ENCODE measurements at regions not wholly inside any gene's neighbourhood (a gene's known extent, or its start where the extent isn't known, plus 50 kb on each side); places are given as distances from the start of the nearest gene placed in this dataset.
A peak's percentile ranks its signal among the peaks of the same experiment; 100 is the strongest.

GRCh38 chr17:5785867-5786509, 201.7 kb upstream of the NLRP1 start:
- Histone ChIP-seq H4K20me1 (ENCODE audit: control insufficient read depth, insufficient read depth, low read depth, low read length) (no peaks in the 10 kb centered on the region), H3K4me2 (ENCODE audit: low read length) (peak overlapping the region; percentile 8; the same call in 1 of the 2 replicates), H3K27ac (ENCODE audit: low read depth, low read length) (no peak overlapping the region), H3K79me2 (ENCODE audit: control insufficient read depth, low read length) (no peaks in the 10 kb centered on the region), H3K9me3 (ENCODE audit: control insufficient read depth, insufficient read depth, low read length) (peaks cover 3% of the 10 kb centered on the region; the same call in 1 of the 2 replicates), H3K9me2 (replicated peaks; ENCODE audit: control insufficient read depth, low read length) (no peaks in the 10 kb centered on the region), H3K4me1 (ENCODE audit: control insufficient read depth, low read length) (peaks cover 11% of the 10 kb centered on the region), H3K36me3 (ENCODE audit: control insufficient read depth, low read length) (no peaks in the 10 kb centered on the region), H3K27me3 (ENCODE audit: control insufficient read depth, low read length) (peaks cover 10% of the 10 kb centered on the region), H3K4me3 (ENCODE audit: low read length) (no peak overlapping the region), H3F3A (ENCODE audit: control insufficient read depth, insufficient read depth) (no peaks in the 10 kb centered on the region)
- TF ChIP-seq, protein P1, sequence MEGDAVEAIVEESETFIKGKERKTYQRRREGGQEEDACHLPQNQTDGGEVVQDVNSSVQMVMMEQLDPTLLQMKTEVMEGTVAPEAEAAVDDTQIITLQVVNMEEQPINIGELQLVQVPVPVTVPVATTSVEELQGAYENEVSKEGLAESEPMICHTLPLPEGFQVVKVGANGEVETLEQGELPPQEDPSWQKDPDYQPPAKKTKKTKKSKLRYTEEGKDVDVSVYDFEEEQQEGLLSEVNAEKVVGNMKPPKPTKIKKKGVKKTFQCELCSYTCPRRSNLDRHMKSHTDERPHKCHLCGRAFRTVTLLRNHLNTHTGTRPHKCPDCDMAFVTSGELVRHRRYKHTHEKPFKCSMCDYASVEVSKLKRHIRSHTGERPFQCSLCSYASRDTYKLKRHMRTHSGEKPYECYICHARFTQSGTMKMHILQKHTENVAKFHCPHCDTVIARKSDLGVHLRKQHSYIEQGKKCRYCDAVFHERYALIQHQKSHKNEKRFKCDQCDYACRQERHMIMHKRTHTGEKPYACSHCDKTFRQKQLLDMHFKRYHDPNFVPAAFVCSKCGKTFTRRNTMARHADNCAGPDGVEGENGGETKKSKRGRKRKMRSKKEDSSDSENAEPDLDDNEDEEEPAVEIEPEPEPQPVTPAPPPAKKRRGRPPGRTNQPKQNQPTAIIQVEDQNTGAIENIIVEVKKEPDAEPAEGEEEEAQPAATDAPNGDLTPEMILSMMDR (IDR thresholded peaks at IDR 0.05; ENCODE audit: low read depth, low read length, poor library complexity, severe bottlenecking) = no peak
- no peak for TF ChIP-seq EZH2phosphoT487 (IDR thresholded peaks at IDR 0.05; ENCODE audit: borderline replicate concordance, low read length)

DNA sequence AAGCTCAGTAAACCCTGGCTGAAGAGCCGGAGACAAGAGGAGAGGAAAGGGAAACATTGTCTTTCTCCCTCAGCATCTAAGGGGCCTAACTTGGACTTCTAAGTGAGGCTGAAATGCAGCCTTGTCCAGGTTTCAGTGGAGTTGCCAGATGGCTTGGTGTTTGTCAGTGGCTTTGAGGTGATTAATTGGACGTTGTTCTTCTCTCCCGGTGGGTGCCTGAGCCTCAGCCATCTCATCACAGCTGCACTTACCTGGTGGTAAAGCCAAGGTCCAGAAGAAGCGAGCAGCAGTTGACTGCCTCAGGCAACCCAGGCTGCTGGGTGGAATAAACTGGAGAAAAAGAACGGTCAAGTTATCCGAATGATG, 202.2 kb upstream of the NLRP1 start:
- no peaks in the 10 kb centered on the region for H3K79me2 ChIP-seq (ENCODE audit: control insufficient read depth, low read length)
- no peak overlapping the region for H3K4me2 ChIP-seq (ENCODE audit: low read length)
- H3K4me1 ChIP-seq (ENCODE audit: control insufficient read depth, low read length) = peaks cover 11% of the 10 kb centered on the region
- peaks cover 5% of the 10 kb centered on the region for H3K9me3 ChIP-seq (ENCODE audit: control insufficient read depth, insufficient read depth, low read length)
- H3F3A ChIP-seq (ENCODE audit: control insufficient read depth, insufficient read depth) = no peaks in the 10 kb centered on the region
- H4K20me1 ChIP-seq (ENCODE audit: control insufficient read depth, insufficient read depth, low read depth, low read length) = no peaks in the 10 kb centered on the region
- H3K4me3 ChIP-seq (ENCODE audit: low read length) = no peak overlapping the region
- no peak overlapping the region for H3K27ac ChIP-seq (ENCODE audit: low read depth, low read length)
- TF ChIP-seq, protein P1 (IDR thresholded peaks at IDR 0.05; ENCODE audit: low read depth, low read length, poor library complexity, severe bottlenecking) = no peak
- no peak for TF ChIP-seq EZH2phosphoT487 (IDR thresholded peaks at IDR 0.05; ENCODE audit: borderline replicate concordance, low read length)
- peaks cover 10% of the 10 kb centered on the region for H3K27me3 ChIP-seq (ENCODE audit: control insufficient read depth, low read length)
- H3K9me2 ChIP-seq (replicated peaks; ENCODE audit: control insufficient read depth, low read length) = no peaks in the 10 kb centered on the region
- H3K36me3 ChIP-seq (ENCODE audit: control insufficient read depth, low read length) = no peaks in the 10 kb centered on the region

DNA sequence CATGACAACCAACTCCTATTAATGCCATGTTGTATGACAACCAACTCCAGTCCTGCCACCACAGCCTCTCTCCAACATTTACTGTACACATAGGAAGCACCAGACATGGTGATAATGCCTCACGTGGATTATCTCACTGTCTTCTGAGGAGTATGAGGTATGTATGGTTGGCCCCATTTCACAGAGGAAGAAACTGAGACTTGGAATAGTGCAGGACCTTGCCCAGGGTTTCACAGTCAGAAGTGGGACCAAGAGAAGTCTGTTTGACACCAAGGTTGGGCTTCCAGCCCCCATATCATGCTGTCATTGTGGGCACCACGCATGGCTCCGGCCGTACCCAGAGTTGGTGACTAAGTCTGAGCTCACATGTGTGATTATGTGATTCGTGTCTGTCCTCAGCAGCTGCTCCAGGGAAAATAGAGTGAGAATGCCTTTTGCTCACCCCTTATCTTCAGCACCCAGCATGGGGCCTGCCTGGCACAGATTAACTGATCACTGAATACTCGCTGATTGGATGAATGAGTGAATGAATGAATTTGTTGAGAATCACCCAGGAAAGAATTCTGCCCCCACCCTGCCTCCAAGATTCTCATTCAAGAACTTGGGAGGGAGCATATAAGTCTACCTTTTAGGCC, 204.1 kb upstream of the NLRP1 start:
- Histone ChIP-seq H3K9me3 (ENCODE audit: control insufficient read depth, insufficient read depth, low read length) (peaks cover 19% of the 10 kb centered on the region), H3F3A (ENCODE audit: control insufficient read depth, insufficient read depth) (no peaks in the 10 kb centered on the region), H3K9me2 (replicated peaks; ENCODE audit: control insufficient read depth, low read length) (no peaks in the 10 kb centered on the region), H3K4me2 (ENCODE audit: low read length) (no peak overlapping the region), H3K4me1 (ENCODE audit: control insufficient read depth, low read length) (peaks cover 11% of the 10 kb centered on the region), H3K27me3 (ENCODE audit: control insufficient read depth, low read length) (peaks cover 10% of the 10 kb centered on the region), H4K20me1 (ENCODE audit: control insufficient read depth, insufficient read depth, low read depth, low read length) (no peaks in the 10 kb centered on the region), H3K27ac (ENCODE audit: low read depth, low read length) (no peak overlapping the region), H3K79me2 (ENCODE audit: control insufficient read depth, low read length) (no peaks in the 10 kb centered on the region), H3K36me3 (ENCODE audit: control insufficient read depth, low read length) (no peaks in the 10 kb centered on the region), H3K4me3 (ENCODE audit: low read length) (no peak overlapping the region)
- TF ChIP-seq EZH2phosphoT487 (IDR thresholded peaks at IDR 0.05; ENCODE audit: borderline replicate concordance, low read length) = no peak
- TF ChIP-seq, protein P1 (IDR thresholded peaks at IDR 0.05; ENCODE audit: low read depth, low read length, poor library complexity, severe bottlenecking) = no peak
